ENCODE measurements at regions not wholly inside any gene's neighbourhood (a gene's known extent, or its start where the extent isn't known, plus 50 kb on each side); places are given as distances from the start of the nearest gene placed in this dataset.

- no peak for TF ChIP-seq CTCF (IDR thresholded peaks at IDR 0.05; ENCODE audit: insufficient read depth, missing control alignments)
- DNase-seq (ENCODE audit: insufficient read length, low spot score) (no peak), FAIRE-seq (no peak)
Observed at GRCh38 chr12:25384038-25384892, 133.5 kb upstream of the KRAS start.

GRCh38 chr12:25382311-25383106 is 131.8 kb upstream of the KRAS start:
- DNase-seq (ENCODE audit: insufficient read length, low spot score) (no peak), FAIRE-seq (no peak)
- no peak for TF ChIP-seq CTCF (IDR thresholded peaks at IDR 0.05; ENCODE audit: insufficient read depth, missing control alignments)

- FAIRE-seq, result no peak
- no peak for DNase-seq (ENCODE audit: insufficient read length, low spot score)
- TF ChIP-seq CTCF (IDR thresholded peaks at IDR 0.05; ENCODE audit: insufficient read depth, missing control alignments), result no peak
Observed at GRCh38 chr12:25377469-25378177, 126.9 kb upstream of the KRAS start.

GRCh38 chr12:25376985-25377384 is 126.3 kb upstream of the KRAS start:
- DNase-seq (ENCODE audit: insufficient read length, low spot score) (no peak), FAIRE-seq (no peak)
- no peak for TF ChIP-seq CTCF (IDR thresholded peaks at IDR 0.05; ENCODE audit: insufficient read depth, missing control alignments)

- no peak for TF ChIP-seq CTCF (IDR thresholded peaks at IDR 0.05; ENCODE audit: insufficient read depth, missing control alignments)
- FAIRE-seq, result no peak
- no peak for DNase-seq (ENCODE audit: insufficient read length, low spot score)
Observed at GRCh38 chr12:25376407-25376806, 125.7 kb upstream of the KRAS start.

- FAIRE-seq (no peak), DNase-seq (ENCODE audit: insufficient read length, low spot score) (no peak)
- no peak for TF ChIP-seq CTCF (IDR thresholded peaks at IDR 0.05; ENCODE audit: insufficient read depth, missing control alignments)
Observed at GRCh38 chr12:25372969-25373817, 122.5 kb upstream of the KRAS start.
